CD14-positive monocyte (primary cell): ENCODE measurements at regions not wholly inside any gene's neighbourhood (a gene's known extent, or its start where the extent isn't known, plus 50 kb on each side); places are given as distances from the start of the nearest gene placed in this dataset.

ENCODE experiments used
- DNase-seq, 3 donors: peaks; one replicate each; pipeline ENCODE4 v3.0.0-alpha.2; 2011 to 2022
- H2AFZ ChIP-seq: 2 replicates; pipeline ENCODE4 v1.6.0; 2012; ENCODE audit warnings: mild to moderate bottlenecking, low read depth, low read length, inconsistent platforms; ENCODE audit not compliant: insufficient read depth, poor library complexity, severe bottlenecking
- H3K27ac ChIP-seq, 2 donors: 1 replicate in 1 of 2; 2 replicates in 1 of 2; pipeline ENCODE4 v1.5.1; 2012 to 2013; ENCODE audit warnings: low read length in 2 of 2, control low read depth in 1 of 2, inconsistent platforms in 1 of 2, low read depth in 1 of 2, mild to moderate bottlenecking in 1 of 2
- H3K27me3 ChIP-seq, 2 donors: one replicate each; pipeline versions ENCODE4 v1.6.0 to v1.6.1; 2011 to 2013; ENCODE audit warnings: low read length in 2 of 2; ENCODE audit not compliant: control insufficient read depth in 2 of 2, insufficient read depth in 2 of 2
- H3K36me3 ChIP-seq, 2 donors: replicated peaks in 1 of 2; 1 replicate in 1 of 2; 2 replicates in 1 of 2; pipeline versions ENCODE4 v1.5.1 to v1.6.1; 2012 to 2013; ENCODE audit warnings: low read length in 2 of 2, control low read depth in 1 of 2, inconsistent platforms in 1 of 2, mild to moderate bottlenecking in 1 of 2; ENCODE audit not compliant: insufficient read depth in 2 of 2, control insufficient read depth in 1 of 2
- H3K4me1 ChIP-seq, 2 donors: 1 replicate in 1 of 2; 2 replicates in 1 of 2; pipeline versions ENCODE4 v1.5.1 to v1.6.1; 2012 to 2013; ENCODE audit warnings: low read length in 2 of 2, control low read depth in 1 of 2, inconsistent platforms in 1 of 2, mild to moderate bottlenecking in 1 of 2, moderate library complexity in 1 of 2; ENCODE audit not compliant: insufficient read depth in 2 of 2, control insufficient read depth in 1 of 2
- H3K4me2 ChIP-seq: replicated peaks from 2 replicates; pipeline ENCODE3; 2012; ENCODE audit warnings: low read length, moderate library complexity, mild to moderate bottlenecking; ENCODE audit not compliant: poor library complexity, severe bottlenecking; ENCODE audit errors: extremely low read depth
- H3K4me3 ChIP-seq, 3 experiments: fragments of 200-600 bp in 1 of 3; sonication (generic) in 1 of 3; replicated peaks in 1 of 3; 1 replicate in 2 of 3; 2 replicates in 1 of 3; pipeline ENCODE4 v1.5.1; 2011 to 2013; ENCODE audit warnings: low read length in 3 of 3, mild to moderate bottlenecking in 3 of 3, control low read depth in 2 of 3, low read depth in 2 of 3, inconsistent platforms in 1 of 3, moderate library complexity in 1 of 3
- H3K79me2 ChIP-seq: 2 replicates; pipeline ENCODE4 v1.6.0; 2012; ENCODE audit warnings: mild to moderate bottlenecking, control low read depth, inconsistent platforms, low read length, moderate library complexity; ENCODE audit not compliant: insufficient read depth
- H3K9ac ChIP-seq: 2 replicates; pipeline ENCODE4 v1.6.0; 2017; ENCODE audit warnings: low read length, mild to moderate bottlenecking; ENCODE audit not compliant: insufficient read depth, poor library complexity, severe bottlenecking
- H3K9me3 ChIP-seq, 2 donors: replicated peaks in 1 of 2; 1 replicate in 1 of 2; 2 replicates in 1 of 2; pipeline versions ENCODE4 v1.5.1 to v1.6.1; 2012 to 2013; ENCODE audit warnings: low read length in 2 of 2, control low read depth in 1 of 2; ENCODE audit not compliant: control insufficient read depth in 1 of 2, insufficient read depth in 1 of 2
- H4K20me1 ChIP-seq: 2 replicates; pipeline ENCODE4 v1.6.0; 2012; ENCODE audit warnings: mild to moderate bottlenecking, low read length, control low read depth, moderate library complexity; ENCODE audit not compliant: insufficient read depth
- H3K27ac Mint-ChIP-seq, 7 donors: one replicate each; pipeline ENCODE4 v1.8.0; 2020; ENCODE audit warnings: mild to moderate bottlenecking in 7 of 7, mixed read lengths in 7 of 7, moderate library complexity in 6 of 7, inconsistent platforms in 2 of 7
- H3K27me3 Mint-ChIP-seq, 3 donors: one replicate each; pipeline ENCODE4 v1.8.0; 2021 to 2022; ENCODE audit warnings: low read depth in 3 of 3, mild to moderate bottlenecking in 3 of 3, mixed read lengths in 3 of 3, moderate library complexity in 3 of 3, inconsistent platforms in 1 of 3
- H3K36me3 Mint-ChIP-seq, 2 donors: one replicate each; pipeline ENCODE4 v1.8.0; 2020; ENCODE audit warnings: mixed read lengths in 2 of 2, inconsistent platforms in 1 of 2, mild to moderate bottlenecking in 1 of 2
- H3K4me1 Mint-ChIP-seq: one replicate; pipeline ENCODE4 v1.8.0; 2020; ENCODE audit warnings: mild to moderate bottlenecking, mixed read lengths
- H3K4me3 Mint-ChIP-seq, 2 donors: one replicate each; pipeline ENCODE4 v1.8.0; 2020; ENCODE audit warnings: mild to moderate bottlenecking in 2 of 2, mixed read lengths in 2 of 2, moderate library complexity in 1 of 2
- H3K9me3 Mint-ChIP-seq, 7 donors: one replicate each; pipeline ENCODE4 v1.8.0; 2020 to 2022; ENCODE audit warnings: mixed read lengths in 7 of 7, mild to moderate bottlenecking in 6 of 7, moderate library complexity in 6 of 7, inconsistent platforms in 2 of 7
- WGBS: methylation state at CpG from one replicate; pipeline ENCODE4 v1.1.5; 2013; ENCODE audit warnings: missing lambda C conversion rate; ENCODE audit not compliant: insufficient coverage; 5-methylcytosine and 5-hydroxymethylcytosine counted together
- intact Hi-C, 2 donors: fragments of 100-400 bp; cut with micrococcal nuclease; formaldehyde crosslinking; loops; one replicate each; pipeline versions ENCODE4 v1.15.0 to v1.15.1; 2023
- TF ChIP-seq, protein P1 (sequence below): fragments of 200-600 bp; IDR thresholded peaks from one replicate; pipeline ENCODE4 v1.8.0; 2022; ENCODE audit warnings: antibody characterized with exemption, mild to moderate bottlenecking

DNA sequence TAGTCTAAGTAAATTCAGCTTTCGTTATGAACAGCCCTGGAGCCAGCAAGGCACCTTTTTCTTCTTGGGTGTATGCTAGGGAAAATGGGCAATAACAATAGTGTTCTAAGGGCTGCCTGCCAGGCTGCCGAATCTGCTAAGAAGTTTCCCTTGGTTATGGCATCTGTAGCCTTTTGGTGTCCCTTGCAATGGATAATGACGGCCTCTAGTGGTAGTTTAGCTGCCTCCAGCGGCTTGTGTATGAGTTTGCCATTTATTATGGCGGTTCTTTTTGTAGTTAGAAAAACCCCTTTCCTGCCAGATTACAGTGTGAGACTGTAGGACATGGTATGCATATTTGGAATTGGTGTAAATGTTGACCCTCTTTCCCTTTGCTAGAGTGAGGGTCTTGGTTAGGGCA is 78.9 kb upstream of the SPIN4 start:
- no peak overlapping the region for H2AFZ ChIP-seq
- WGBS = 100% methylated on average over 1 of the region's 5 CpGs
- peaks cover 0 to 1% (median 0%) of the 10 kb centered on the region in 3 donors for H3K27me3 Mint-ChIP-seq
- no peaks in the 10 kb centered on the region for H3K4me1 ChIP-seq
- H3K36me3 Mint-ChIP-seq = peaks cover 0 to 4% of the 10 kb centered on the region in 2 donors
- intact Hi-C loops = no loop called here
- no peak overlapping the region for H3K4me3 ChIP-seq
- TF ChIP-seq, protein P1, sequence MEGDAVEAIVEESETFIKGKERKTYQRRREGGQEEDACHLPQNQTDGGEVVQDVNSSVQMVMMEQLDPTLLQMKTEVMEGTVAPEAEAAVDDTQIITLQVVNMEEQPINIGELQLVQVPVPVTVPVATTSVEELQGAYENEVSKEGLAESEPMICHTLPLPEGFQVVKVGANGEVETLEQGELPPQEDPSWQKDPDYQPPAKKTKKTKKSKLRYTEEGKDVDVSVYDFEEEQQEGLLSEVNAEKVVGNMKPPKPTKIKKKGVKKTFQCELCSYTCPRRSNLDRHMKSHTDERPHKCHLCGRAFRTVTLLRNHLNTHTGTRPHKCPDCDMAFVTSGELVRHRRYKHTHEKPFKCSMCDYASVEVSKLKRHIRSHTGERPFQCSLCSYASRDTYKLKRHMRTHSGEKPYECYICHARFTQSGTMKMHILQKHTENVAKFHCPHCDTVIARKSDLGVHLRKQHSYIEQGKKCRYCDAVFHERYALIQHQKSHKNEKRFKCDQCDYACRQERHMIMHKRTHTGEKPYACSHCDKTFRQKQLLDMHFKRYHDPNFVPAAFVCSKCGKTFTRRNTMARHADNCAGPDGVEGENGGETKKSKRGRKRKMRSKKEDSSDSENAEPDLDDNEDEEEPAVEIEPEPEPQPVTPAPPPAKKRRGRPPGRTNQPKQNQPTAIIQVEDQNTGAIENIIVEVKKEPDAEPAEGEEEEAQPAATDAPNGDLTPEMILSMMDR = no peak
- H3K9me3 Mint-ChIP-seq = peaks cover 4 to 12% (median 10%) of the 10 kb centered on the region in 7 donors
- no peak overlapping the region for H3K4me3 Mint-ChIP-seq
- H3K9ac ChIP-seq = no peak overlapping the region
- H3K27ac Mint-ChIP-seq = no peak overlapping the region
- H4K20me1 ChIP-seq = no peaks in the 10 kb centered on the region
- H3K9me3 ChIP-seq = peaks cover 0 to 44% of the 10 kb centered on the region in 2 donors
- no peak overlapping the region for H3K4me2 ChIP-seq
- H3K36me3 ChIP-seq = no peaks in the 10 kb centered on the region
- H3K79me2 ChIP-seq = no peaks in the 10 kb centered on the region
- DNase-seq = no peak
- H3K4me1 Mint-ChIP-seq = no peaks in the 10 kb centered on the region
- H3K27ac ChIP-seq = no peak overlapping the region
- no peaks in the 10 kb centered on the region for H3K27me3 ChIP-seq

DNA sequence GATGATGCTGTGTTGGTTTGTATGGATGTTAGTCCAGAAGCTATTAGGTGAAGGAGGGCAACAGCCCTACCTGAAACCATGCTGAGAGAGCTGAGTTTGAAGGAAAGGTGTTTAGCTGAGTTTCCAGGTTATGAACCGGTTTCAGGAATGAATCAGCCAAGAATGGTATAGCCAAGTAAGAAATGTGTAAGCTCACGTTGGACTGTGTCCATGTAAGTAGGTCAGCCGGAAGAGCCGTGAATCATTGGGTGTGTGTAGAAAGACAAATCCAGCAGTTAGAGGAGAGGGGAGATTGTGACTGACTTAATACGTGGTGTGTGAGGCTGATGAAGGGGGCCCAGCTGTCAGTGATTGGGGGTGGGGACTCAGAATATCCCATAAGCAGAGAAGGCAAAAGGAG is 77.2 kb upstream of the SPIN4 start:
- Histone ChIP-seq H3K36me3 (no peaks in the 10 kb centered on the region), H3K9ac (no peak overlapping the region), H3K4me1 (no peaks in the 10 kb centered on the region), H3K4me3 (no peak overlapping the region), H2AFZ (no peak overlapping the region), H3K4me2 (no peak overlapping the region), H3K27ac (no peak overlapping the region), H3K9me3 (peaks cover 0 to 36% of the 10 kb centered on the region in 2 donors), H3K79me2 (no peaks in the 10 kb centered on the region), H3K27me3 (no peaks in the 10 kb centered on the region), H4K20me1 (no peaks in the 10 kb centered on the region)
- H3K36me3 Mint-ChIP-seq = peaks cover 0 to 4% of the 10 kb centered on the region in 2 donors
- no peaks in the 10 kb centered on the region for H3K27me3 Mint-ChIP-seq
- no peak for DNase-seq
- H3K4me1 Mint-ChIP-seq = no peaks in the 10 kb centered on the region
- TF ChIP-seq, protein P1 = no peak
- H3K27ac Mint-ChIP-seq = no peak overlapping the region
- H3K4me3 Mint-ChIP-seq = no peak overlapping the region
- intact Hi-C loops = no loop called here
- H3K9me3 Mint-ChIP-seq = peaks cover 0 to 9% (median 2%) of the 10 kb centered on the region in 7 donors
- 100% methylated on average over 1 of the region's 5 CpGs for WGBS
